SU-DHL-6 (cell line): ENCODE measurements at regions not wholly inside any gene's neighbourhood (a gene's known extent, or its start where the extent isn't known, plus 50 kb on each side); places are given as distances from the start of the nearest gene placed in this dataset.

ENCODE experiments used
- EZH2phosphoT487 ChIP-seq: fragments of 200-600 bp; sonication (generic), shearing (Covaris generic); conservative IDR thresholded peaks from 2 replicates; pipeline ENCODE4 v1.6.1; 2018; ENCODE audit warnings: mild to moderate bottlenecking, antibody characterized with exemption, low read length, moderate library complexity, mixed read lengths
- TF ChIP-seq, protein P1 (sequence below): fragments of 200-600 bp; sonication (generic); IDR thresholded peaks from one replicate; pipeline ENCODE4 v1.5.1; 2017; ENCODE audit warnings: antibody characterized with exemption, mild to moderate bottlenecking, low read length, moderate library complexity; ENCODE audit not compliant: insufficient read depth, poor library complexity, severe bottlenecking

DNA sequence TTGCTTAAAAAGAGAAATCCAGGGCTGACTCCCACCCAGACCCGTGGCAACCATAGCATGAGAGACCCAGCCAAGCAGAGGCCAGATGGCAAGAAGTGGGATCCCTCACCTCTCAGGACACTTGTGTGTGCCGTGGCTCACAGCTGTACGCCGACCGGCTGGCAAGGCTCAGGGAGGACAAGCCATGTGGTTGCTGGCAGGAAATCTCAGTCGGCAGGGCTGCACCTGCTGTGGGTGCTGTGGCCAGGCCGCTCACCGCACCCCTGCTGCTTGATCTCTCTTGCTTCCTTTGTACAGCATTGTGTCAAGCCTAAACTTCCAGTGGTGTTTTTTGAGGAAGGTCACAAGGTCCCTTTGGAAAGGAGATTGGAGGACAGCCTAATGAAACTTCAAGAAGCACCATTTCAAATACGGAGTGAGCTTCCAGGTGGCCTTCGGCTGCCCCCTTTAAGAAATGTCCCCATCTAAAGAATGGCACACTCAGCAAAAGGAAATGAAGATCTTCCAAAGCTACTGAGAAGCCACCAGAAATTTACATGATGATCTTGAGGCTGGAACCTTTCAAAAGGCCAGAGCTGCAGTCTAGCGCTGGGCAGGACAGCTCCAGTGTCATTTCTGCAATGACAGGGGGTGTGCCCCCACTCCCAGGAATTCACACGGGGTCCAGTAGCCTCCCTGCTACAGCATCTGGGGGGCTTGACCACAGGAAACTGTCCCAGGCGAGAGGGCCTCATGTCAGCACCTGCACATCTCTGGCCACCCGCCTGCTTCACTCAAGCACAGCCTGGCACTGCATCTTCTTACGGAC lies 409.0 kb upstream of the MGMT start:
- no peak for TF ChIP-seq EZH2phosphoT487
- TF ChIP-seq, protein P1, sequence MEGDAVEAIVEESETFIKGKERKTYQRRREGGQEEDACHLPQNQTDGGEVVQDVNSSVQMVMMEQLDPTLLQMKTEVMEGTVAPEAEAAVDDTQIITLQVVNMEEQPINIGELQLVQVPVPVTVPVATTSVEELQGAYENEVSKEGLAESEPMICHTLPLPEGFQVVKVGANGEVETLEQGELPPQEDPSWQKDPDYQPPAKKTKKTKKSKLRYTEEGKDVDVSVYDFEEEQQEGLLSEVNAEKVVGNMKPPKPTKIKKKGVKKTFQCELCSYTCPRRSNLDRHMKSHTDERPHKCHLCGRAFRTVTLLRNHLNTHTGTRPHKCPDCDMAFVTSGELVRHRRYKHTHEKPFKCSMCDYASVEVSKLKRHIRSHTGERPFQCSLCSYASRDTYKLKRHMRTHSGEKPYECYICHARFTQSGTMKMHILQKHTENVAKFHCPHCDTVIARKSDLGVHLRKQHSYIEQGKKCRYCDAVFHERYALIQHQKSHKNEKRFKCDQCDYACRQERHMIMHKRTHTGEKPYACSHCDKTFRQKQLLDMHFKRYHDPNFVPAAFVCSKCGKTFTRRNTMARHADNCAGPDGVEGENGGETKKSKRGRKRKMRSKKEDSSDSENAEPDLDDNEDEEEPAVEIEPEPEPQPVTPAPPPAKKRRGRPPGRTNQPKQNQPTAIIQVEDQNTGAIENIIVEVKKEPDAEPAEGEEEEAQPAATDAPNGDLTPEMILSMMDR = no peak
